ENCODE measurements at regions not wholly inside any gene's neighbourhood (a gene's known extent, or its start where the extent isn't known, plus 50 kb on each side); places are given as distances from the start of the nearest gene placed in this dataset.

DNA sequence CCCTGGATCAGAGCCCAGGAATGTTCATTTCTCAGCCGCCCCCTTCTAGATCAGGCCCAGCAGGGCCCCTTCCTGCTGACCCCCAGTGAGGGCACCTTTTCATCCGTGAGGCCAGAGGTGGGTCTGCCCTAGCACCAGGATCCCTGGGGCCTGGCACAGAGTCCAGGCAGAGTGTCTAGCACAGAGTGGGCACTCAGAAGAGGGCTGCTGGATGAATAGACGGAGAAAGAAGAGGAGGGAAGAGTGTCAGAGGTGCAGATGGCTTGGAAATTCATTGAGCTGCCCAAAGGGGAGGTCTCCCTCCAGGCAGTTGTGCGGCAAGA, 106.5 kb downstream of the CPZ start:
- TF ChIP-seq, protein P1, sequence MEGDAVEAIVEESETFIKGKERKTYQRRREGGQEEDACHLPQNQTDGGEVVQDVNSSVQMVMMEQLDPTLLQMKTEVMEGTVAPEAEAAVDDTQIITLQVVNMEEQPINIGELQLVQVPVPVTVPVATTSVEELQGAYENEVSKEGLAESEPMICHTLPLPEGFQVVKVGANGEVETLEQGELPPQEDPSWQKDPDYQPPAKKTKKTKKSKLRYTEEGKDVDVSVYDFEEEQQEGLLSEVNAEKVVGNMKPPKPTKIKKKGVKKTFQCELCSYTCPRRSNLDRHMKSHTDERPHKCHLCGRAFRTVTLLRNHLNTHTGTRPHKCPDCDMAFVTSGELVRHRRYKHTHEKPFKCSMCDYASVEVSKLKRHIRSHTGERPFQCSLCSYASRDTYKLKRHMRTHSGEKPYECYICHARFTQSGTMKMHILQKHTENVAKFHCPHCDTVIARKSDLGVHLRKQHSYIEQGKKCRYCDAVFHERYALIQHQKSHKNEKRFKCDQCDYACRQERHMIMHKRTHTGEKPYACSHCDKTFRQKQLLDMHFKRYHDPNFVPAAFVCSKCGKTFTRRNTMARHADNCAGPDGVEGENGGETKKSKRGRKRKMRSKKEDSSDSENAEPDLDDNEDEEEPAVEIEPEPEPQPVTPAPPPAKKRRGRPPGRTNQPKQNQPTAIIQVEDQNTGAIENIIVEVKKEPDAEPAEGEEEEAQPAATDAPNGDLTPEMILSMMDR (IDR thresholded peaks at IDR 0.05; ENCODE audit: extremely low read depth in 1 of 2, insufficient read depth in 1 of 2, low read depth in 1 of 2, low read length in 2 of 2) = no peak
- TF ChIP-seq POLR2A (IDR thresholded peaks at IDR 0.05; ENCODE audit: low read depth, low read length) (no peak), POLR2AphosphoS5 (IDR thresholded peaks at IDR 0.05; ENCODE audit: insufficient read depth, low read depth, low read length) (no peak), JUN (IDR thresholded peaks at IDR 0.05; ENCODE audit: borderline replicate concordance, insufficient read depth, insufficient read length, low read depth) (no peak)
